Ishikawa (cell line): ENCODE measurements at regions not wholly inside any gene's neighbourhood (a gene's known extent, or its start where the extent isn't known, plus 50 kb on each side); places are given as distances from the start of the nearest gene placed in this dataset.

Source experiments
- CEBPB ChIP-seq: IDR thresholded peaks from 2 replicates; pipeline ENCODE4 v1.6.1; 2012
- CREB1 ChIP-seq: IDR thresholded peaks from 2 replicates; pipeline ENCODE4 v1.6.1; 2012; ENCODE audit warnings: low read depth
- EGR1 ChIP-seq: IDR thresholded peaks from 2 replicates; pipeline ENCODE4 v1.6.1; 2012
- EP300 ChIP-seq: IDR thresholded peaks from 2 replicates; pipeline ENCODE4 v1.6.1; 2012; ENCODE audit warnings: borderline replicate concordance
- FOXM1 ChIP-seq: IDR thresholded peaks from 2 replicates; pipeline ENCODE4 v1.6.1; 2012; ENCODE audit warnings: low read depth, borderline replicate concordance
- MAX ChIP-seq: IDR thresholded peaks from 2 replicates; pipeline ENCODE4 v1.6.1; 2012
- NFIC ChIP-seq: IDR thresholded peaks from 2 replicates; pipeline ENCODE4 v1.6.1; 2012
- RAD21 ChIP-seq: IDR thresholded peaks from 2 replicates; pipeline ENCODE4 v1.6.1; 2012; ENCODE audit warnings: low read depth
- REST ChIP-seq: IDR thresholded peaks from 2 replicates; pipeline ENCODE4 v1.6.1; 2012; ENCODE audit warnings: low read depth, mild to moderate bottlenecking
- TAF1 ChIP-seq: IDR thresholded peaks from 2 replicates; pipeline ENCODE4 v1.6.1; 2012; ENCODE audit warnings: low read depth, mild to moderate bottlenecking
- TCF12 ChIP-seq: IDR thresholded peaks from 2 replicates; pipeline ENCODE4 v1.6.1; 2012; ENCODE audit warnings: low read depth
- TEAD4 ChIP-seq: IDR thresholded peaks from 2 replicates; pipeline ENCODE4 v1.6.1; 2012
- USF1 ChIP-seq: IDR thresholded peaks from 2 replicates; pipeline ENCODE4 v1.6.1; 2012
- YY1 ChIP-seq: IDR thresholded peaks from 2 replicates; pipeline ENCODE4 v1.6.1; 2012; ENCODE audit warnings: low read depth
- ZBTB7A ChIP-seq: IDR thresholded peaks from 2 replicates; pipeline ENCODE4 v1.6.1; 2012; ENCODE audit warnings: low read depth

- TF ChIP-seq ZBTB7A (no peak), TCF12 (no peak), FOXM1 (no peak)
Observed at GRCh38 chr13:97539651-97540610, 106.0 kb downstream of the RAP2A start.

- no peak for TF ChIP-seq YY1
- no peak for TF ChIP-seq NFIC
- TF ChIP-seq TCF12: no peak
- TF ChIP-seq USF1: no peak
- TF ChIP-seq ZBTB7A: no peak
- no peak for TF ChIP-seq MAX
- no peak for TF ChIP-seq TAF1
- TF ChIP-seq RAD21: no peak
- TF ChIP-seq EP300: no peak
- no peak for TF ChIP-seq REST
- no peak for TF ChIP-seq FOXM1
- no peak for TF ChIP-seq CREB1
- TF ChIP-seq EGR1: no peak
- TF ChIP-seq CEBPB: no peak
Observed at GRCh38 chr13:97540696-97541095, 106.7 kb downstream of the RAP2A start.

GRCh38 chr13:97542102-97542685 is 108.2 kb downstream of the RAP2A start:
- no peak for TF ChIP-seq NFIC
- TF ChIP-seq MAX: no peak
- no peak for TF ChIP-seq ZBTB7A
- TF ChIP-seq EGR1: no peak
- no peak for TF ChIP-seq FOXM1
- TF ChIP-seq TAF1: no peak

GRCh38 chr13:97544031-97544765 is 110.2 kb downstream of the RAP2A start:
- TF ChIP-seq TCF12 (no peak), EGR1 (no peak), CEBPB (no peak), EP300 (no peak), RAD21 (no peak), REST (no peak), FOXM1 (no peak), NFIC (no peak), TAF1 (no peak), USF1 (no peak), YY1 (no peak), TEAD4 (no peak), CREB1 (no peak), MAX (no peak), ZBTB7A (no peak)

- TF ChIP-seq CEBPB (no peak), CREB1 (no peak), TEAD4 (no peak)
Observed at GRCh38 chr13:97548138-97548537, 114.2 kb downstream of the RAP2A start.
